Keratinocyte (primary cell): ENCODE measurements at regions not wholly inside any gene's neighbourhood (a gene's known extent, or its start where the extent isn't known, plus 50 kb on each side); places are given as distances from the start of the nearest gene placed in this dataset.

ENCODE experiments used
- CTCF ChIP-seq, 3 experiments: IDR thresholded peaks in 1 of 3; conservative IDR thresholded peaks in 1 of 3; optimal IDR thresholded peaks in 1 of 3; 2 replicates in 2 of 3; 3 replicates in 1 of 3; pipeline versions ENCODE3 to v1.5.1; 2011; ENCODE audit warnings: low read length in 3 of 3, mild to moderate bottlenecking in 3 of 3, moderate library complexity in 2 of 3, control low read depth in 1 of 3, inconsistent platforms in 1 of 3; ENCODE audit not compliant: insufficient read depth in 2 of 3; ENCODE audit errors: extremely low read depth in 1 of 3
- EZH2 ChIP-seq: IDR thresholded peaks from one replicate; pipeline ENCODE4 v1.6.1; 2012; ENCODE audit warnings: inconsistent platforms, mild to moderate bottlenecking, low read length, moderate library complexity

- TF ChIP-seq CTCF (optimal IDR thresholded peaks at IDR 0.05 in 1 of 3, IDR thresholded peaks at IDR 0.05 in 1 of 3, conservative IDR thresholded peaks at IDR 0.05 in 1 of 3; ENCODE audit: extremely low read depth in 1 of 3, insufficient read depth in 2 of 3, low read length in 3 of 3) = no peak
- no peak for TF ChIP-seq EZH2
These were observed 642.4 kb downstream of the GOLGA6L6 start for GRCh38 chr15:19899021-19899824.
